GM23338 (cell line): ENCODE measurements at regions not wholly inside any gene's neighbourhood (a gene's known extent, or its start where the extent isn't known, plus 50 kb on each side); places are given as distances from the start of the nearest gene placed in this dataset.

Experiments
- CTCF ChIP-seq, 2 experiments: fragments of 200-600 bp in 1 of 2; sonication (generic) in 1 of 2; conservative IDR thresholded peaks; 2 replicates each; pipeline versions ENCODE4 v1.5.1 to v1.6.1; 2016 to 2017; ENCODE audit warnings: antibody characterized with exemption in 2 of 2, low read depth in 2 of 2, mild to moderate bottlenecking in 2 of 2, moderate library complexity in 1 of 2
- ETS1 ChIP-seq: IDR thresholded peaks from 2 replicates; pipeline ENCODE4 v1.6.1; 2016; ENCODE audit warnings: antibody characterized with exemption
- EZH2 ChIP-seq: fragments of 200-600 bp; sonication (generic); IDR thresholded peaks from one replicate; pipeline ENCODE4 v1.8.0; 2017; ENCODE audit warnings: antibody characterized with exemption, mild to moderate bottlenecking, low read depth; ENCODE audit not compliant: unreplicated experiment
- EZH2phosphoT487 ChIP-seq: fragments of 200-600 bp; sonication (generic); IDR thresholded peaks from one replicate; pipeline ENCODE4 v1.8.1; 2018; ENCODE audit warnings: antibody characterized with exemption; ENCODE audit not compliant: unreplicated experiment
- JUNB ChIP-seq: IDR thresholded peaks from one replicate; pipeline ENCODE4 v1.6.1; 2016; ENCODE audit warnings: antibody characterized with exemption; ENCODE audit not compliant: unreplicated experiment
- POLR2AphosphoS5 ChIP-seq: IDR thresholded peaks from 2 replicates; pipeline ENCODE4 v1.6.1; 2016; ENCODE audit warnings: antibody characterized with exemption, low read depth
- REST ChIP-seq: IDR thresholded peaks from one replicate; pipeline ENCODE4 v1.6.1; 2018; ENCODE audit warnings: antibody characterized with exemption; ENCODE audit not compliant: unreplicated experiment
- STAT1 ChIP-seq: IDR thresholded peaks from one replicate; pipeline ENCODE4 v1.6.1; 2016; ENCODE audit warnings: antibody characterized with exemption; ENCODE audit not compliant: unreplicated experiment
- ZNF114 ChIP-seq: fragments of 250-450 bp; sonication (Bioruptor Pico); IDR thresholded peaks from 2 replicates; pipeline ENCODE4 v1.5.0; 2020; ENCODE audit warnings: mild to moderate bottlenecking, moderate library complexity
- ZNF462 ChIP-seq: fragments of 250-450 bp; sonication (Bioruptor Pico); IDR thresholded peaks from 2 replicates; pipeline ENCODE4 v1.5.0; 2020; ENCODE audit warnings: mild to moderate bottlenecking, moderate library complexity

- TF ChIP-seq POLR2AphosphoS5 = no peak
- TF ChIP-seq CTCF (conservative IDR thresholded peaks at IDR 0.05; ENCODE audit: low read depth in 2 of 2) = no peak
- no peak for TF ChIP-seq JUNB
- TF ChIP-seq EZH2 = no peak
- TF ChIP-seq STAT1 = no peak
- TF ChIP-seq REST = no peak
- no peak for TF ChIP-seq EZH2phosphoT487
- no peak for TF ChIP-seq ZNF462 (CRISPR knock-in tag)
- TF ChIP-seq ZNF114 (CRISPR knock-in tag) = no peak
- TF ChIP-seq ETS1 = no peak
Measured at GRCh38 chr12:20213723-20214625, 154.4 kb upstream of the PDE3A start.
